Adrenal gland (tissue), 9 donors: ENCODE measurements at regions not wholly inside any gene's neighbourhood (a gene's known extent, or its start where the extent isn't known, plus 50 kb on each side); places are given as distances from the start of the nearest gene placed in this dataset.

ENCODE experiments used
- DNase-seq, 7 donors: peaks; one replicate each; pipeline ENCODE4 v3.0.0-alpha.2; 2019 to 2020
- H3K27ac ChIP-seq, 5 donors: fragments of 200-600 bp; sonication (generic) in 4 of 5; 1 replicate in 3 of 5; 2 replicates in 2 of 5; pipeline versions ENCODE4 v1.5.1 to v1.8.0; 2016 to 2020; ENCODE audit warnings: mild to moderate bottlenecking in 1 of 5
- H3K27me3 ChIP-seq: fragments of 200-600 bp; 2 replicates; pipeline ENCODE4 v1.8.0; 2021
- H3K36me3 ChIP-seq, 2 donors: fragments of 200-600 bp; replicated peaks in 1 of 2; 1 replicate in 1 of 2; 2 replicates in 1 of 2; pipeline versions ENCODE4 v1.5.1 to v1.8.0; 2018 to 2022
- H3K4me1 ChIP-seq, 2 donors: fragments of 200-600 bp; replicated peaks in 1 of 2; 1 replicate in 1 of 2; 2 replicates in 1 of 2; pipeline versions ENCODE4 v1.5.1 to v1.8.0; 2018 to 2021
- H3K4me3 ChIP-seq, 4 donors: fragments of 200-600 bp; sonication (generic) in 3 of 4; one replicate each; pipeline ENCODE4 v1.5.1; 2016 to 2018
- H3K9me3 ChIP-seq, 3 donors: fragments of 200-600 bp; sonication (generic) in 1 of 3; replicated peaks in 1 of 3; 1 replicate in 2 of 3; 2 replicates in 1 of 3; pipeline versions ENCODE4 v1.5.1 to v1.8.0; 2016 to 2021
- CTCF ChIP-seq, 6 experiments: fragments of 450-650 bp in 4 of 6; fragments of 200-600 bp in 2 of 6; sonication (generic) in 1 of 6; IDR thresholded peaks; 1 replicate in 5 of 6; 2 replicates in 1 of 6; pipeline versions ENCODE4 v1.5.1 to v1.8.0; 2016 to 2021; ENCODE audit warnings: antibody characterized with exemption in 6 of 6, mild to moderate bottlenecking in 2 of 6, moderate library complexity in 1 of 6
- POLR2A ChIP-seq, 2 donors: fragments of 450-650 bp; IDR thresholded peaks; one replicate each; pipeline ENCODE4 v1.6.1; 2017; ENCODE audit warnings: antibody characterized with exemption in 2 of 2, mild to moderate bottlenecking in 2 of 2, moderate library complexity in 1 of 2
- WGBS, 4 donors: extraction: QIAGEN DNeasy Blood & Tissue Kit in 2 of 4; methylation state at CpG; one replicate each; pipeline versions ENCODE4 v1.1.5 to v1.1.7; 2013 to 2017; 5-methylcytosine and 5-hydroxymethylcytosine counted together
- intact Hi-C, 2 donors: fragments of 100-400 bp; cut with DNase I; formaldehyde crosslinking; loops; one replicate each; pipeline versions ENCODE4 v1.14.1 to v1.15.0; 2022 to 2023
- donor health status: healthy with polysubstance abuse.
- donor health status: Bipolar disorder and iron deficiency.
- donor health status: DM: yes; HTN: yes; CAD: no.
- donor health status: DM: no; HTN: no; CAD: no.
- donor health status: DM: no; HTN: no; CAD: no.

- Histone ChIP-seq H3K27ac (no peak overlapping the region), H3K27me3 (no peaks in the 10 kb centered on the region), H3K9me3 (no peaks in the 10 kb centered on the region), H3K4me3 (no peak overlapping the region), H3K4me1 (no peaks in the 10 kb centered on the region), H3K36me3 (no peaks in the 10 kb centered on the region)
- TF ChIP-seq POLR2A (IDR thresholded peaks at IDR 0.05) (no peak), CTCF (IDR thresholded peaks at IDR 0.05) (no peak)
- 83 to 84% (median 84%) methylated on average over 12 to 15 of the region's 15 CpGs for WGBS, 4 donors
- no peak for DNase-seq
- intact Hi-C loops, result no loop called here
Measured at GRCh38 chr14:101250948-101251811, 310.1 kb upstream of the DIO3 start.

DNA sequence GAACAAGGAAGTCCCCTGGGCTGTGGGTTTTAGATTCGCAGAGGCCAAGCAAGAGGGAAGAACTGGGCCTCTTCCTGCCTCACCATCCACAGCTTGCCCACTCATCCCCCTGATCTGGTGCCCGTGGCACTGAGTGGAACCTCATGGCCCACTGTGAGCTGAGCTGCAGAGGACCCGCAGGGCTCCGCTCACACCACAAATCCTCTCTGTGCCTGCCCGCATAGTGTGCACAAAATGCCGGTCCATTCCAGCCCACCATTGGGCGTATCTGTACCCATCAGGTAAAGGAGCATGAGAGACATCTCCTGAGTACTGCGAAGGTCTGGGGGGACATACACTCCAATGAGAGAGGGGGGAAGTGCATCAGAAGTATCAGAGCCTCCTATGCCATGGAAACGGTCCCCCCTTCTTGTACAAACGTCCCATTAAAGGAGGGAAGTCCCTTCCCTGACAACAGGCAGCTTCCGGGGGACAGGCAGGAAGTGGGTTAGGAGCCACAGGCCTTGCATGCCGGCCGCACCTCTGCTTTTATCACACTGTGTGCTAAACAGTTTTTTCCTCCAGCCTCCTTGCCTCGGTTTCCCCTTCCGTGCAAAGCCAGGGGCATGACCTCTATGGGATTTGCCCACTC is 309.4 kb upstream of the DIO3 start:
- 69 to 84% (median 76%) methylated on average over 10 to 15 of the region's 15 CpGs for WGBS, 4 donors
- no peaks in the 10 kb centered on the region for H3K36me3 ChIP-seq
- H3K4me1 ChIP-seq, result no peaks in the 10 kb centered on the region
- H3K27ac ChIP-seq, result no peak overlapping the region
- H3K27me3 ChIP-seq, result no peaks in the 10 kb centered on the region
- no peak for TF ChIP-seq POLR2A (IDR thresholded peaks at IDR 0.05)
- no peak for TF ChIP-seq CTCF (IDR thresholded peaks at IDR 0.05)
- no peak for DNase-seq
- H3K4me3 ChIP-seq, result no peak overlapping the region
- H3K9me3 ChIP-seq, result no peaks in the 10 kb centered on the region
- intact Hi-C loops, result no loop called here

DNA sequence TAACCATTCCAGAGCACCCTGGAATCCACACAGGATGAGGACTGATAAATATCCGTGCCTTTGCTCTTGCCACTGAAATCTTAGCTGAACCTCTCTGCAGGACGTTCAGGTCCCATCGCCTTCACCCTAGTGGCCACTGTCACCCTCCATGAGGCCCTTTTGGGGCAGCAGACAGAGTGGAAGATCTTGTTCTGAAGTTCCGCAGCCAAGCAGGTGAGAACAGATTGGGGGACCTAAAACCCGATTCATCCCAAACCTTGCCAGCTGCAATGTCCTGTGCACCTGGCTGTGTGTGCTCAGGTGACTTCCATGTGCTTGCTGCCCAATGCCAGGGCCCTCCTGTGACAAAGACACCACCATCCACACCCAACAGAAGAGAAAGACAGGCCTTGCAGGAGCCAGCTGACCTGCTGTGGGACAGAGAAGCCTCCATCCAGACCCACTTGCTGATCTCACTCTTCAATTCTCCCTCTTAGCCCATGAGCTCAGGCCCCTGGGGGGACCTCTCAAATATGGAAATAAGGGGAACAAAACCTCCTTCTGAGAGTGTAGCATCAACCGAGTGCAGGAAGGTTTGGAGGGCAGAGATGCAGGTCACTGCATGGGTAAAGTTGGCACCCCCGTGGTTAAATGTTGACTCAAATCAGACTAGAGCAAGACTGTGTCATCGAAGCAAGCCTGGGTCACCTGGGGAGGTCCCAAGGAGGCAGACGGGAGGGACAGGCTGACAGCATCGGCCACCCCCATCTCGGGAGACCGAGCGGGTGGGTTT is 308.7 kb upstream of the DIO3 start:
- no peaks in the 10 kb centered on the region for H3K4me1 ChIP-seq
- no peaks in the 10 kb centered on the region for H3K9me3 ChIP-seq
- 69 to 91% (median 82%) methylated on average over 11 to 13 of the region's 13 CpGs for WGBS, 4 donors
- no peak overlapping the region for H3K27ac ChIP-seq
- DNase-seq, result no peak
- H3K4me3 ChIP-seq, result no peak overlapping the region
- intact Hi-C loops, result no loop called here
- H3K36me3 ChIP-seq, result no peaks in the 10 kb centered on the region
- TF ChIP-seq CTCF (IDR thresholded peaks at IDR 0.05) (no peak), POLR2A (IDR thresholded peaks at IDR 0.05) (no peak)
- no peaks in the 10 kb centered on the region for H3K27me3 ChIP-seq

- Histone ChIP-seq H3K27me3 (no peaks in the 10 kb centered on the region), H3K4me3 (no peak overlapping the region), H3K4me1 (no peaks in the 10 kb centered on the region), H3K27ac (no peak overlapping the region), H3K9me3 (no peaks in the 10 kb centered on the region), H3K36me3 (no peaks in the 10 kb centered on the region)
- TF ChIP-seq CTCF (IDR thresholded peaks at IDR 0.05) (no peak), POLR2A (IDR thresholded peaks at IDR 0.05) (no peak)
- WGBS, 4 donors, result 87 to 94% (median 91%) methylated on average over 3 to 5 of the region's 5 CpGs
- no peak for DNase-seq
- intact Hi-C loops, result no loop called here
Measured at GRCh38 chr14:101253948-101254347, 307.3 kb upstream of the DIO3 start.
